Medulla oblongata (tissue), 1 donor: ENCODE measurements at regions not wholly inside any gene's neighbourhood (a gene's known extent, or its start where the extent isn't known, plus 50 kb on each side); places are given as distances from the start of the nearest gene placed in this dataset.
"Not testable (repeated sequence)": the region's sequence is repeated elsewhere in the genome, so short reads cannot be mapped to it uniquely, and the experiment has no call there.

Experiments
- DNase-seq: peaks from one replicate; pipeline ENCODE4 v3.0.0-alpha.2; 2015; ENCODE audit errors: extremely low spot score

DNA sequence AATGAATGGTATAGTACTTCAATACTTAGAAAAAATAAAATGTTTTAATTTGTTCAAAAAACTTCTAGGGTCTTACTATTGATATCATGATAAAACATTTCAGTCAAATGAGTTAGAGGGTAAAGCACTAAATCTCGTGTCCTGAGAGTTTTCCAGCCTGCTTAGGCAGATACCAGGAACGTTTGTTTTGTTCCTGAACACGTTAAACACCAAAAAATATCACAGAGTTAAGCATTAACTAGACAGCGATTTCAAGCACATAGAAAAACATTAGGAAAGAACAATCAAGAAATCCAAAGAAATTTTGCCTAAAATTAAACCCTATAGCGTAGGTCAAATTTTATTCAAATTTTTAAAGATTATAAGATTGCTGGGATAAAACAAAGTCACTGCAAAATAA, 204.6 kb upstream of the AGR3 start:
- no peak for DNase-seq

GRCh38 chr7:17090751-17091150, 207.7 kb upstream of the AHR start:
- no peak for DNase-seq

GRCh38 chr7:17093461-17093860, 205.0 kb upstream of the AHR start:
- no peak for DNase-seq

DNA sequence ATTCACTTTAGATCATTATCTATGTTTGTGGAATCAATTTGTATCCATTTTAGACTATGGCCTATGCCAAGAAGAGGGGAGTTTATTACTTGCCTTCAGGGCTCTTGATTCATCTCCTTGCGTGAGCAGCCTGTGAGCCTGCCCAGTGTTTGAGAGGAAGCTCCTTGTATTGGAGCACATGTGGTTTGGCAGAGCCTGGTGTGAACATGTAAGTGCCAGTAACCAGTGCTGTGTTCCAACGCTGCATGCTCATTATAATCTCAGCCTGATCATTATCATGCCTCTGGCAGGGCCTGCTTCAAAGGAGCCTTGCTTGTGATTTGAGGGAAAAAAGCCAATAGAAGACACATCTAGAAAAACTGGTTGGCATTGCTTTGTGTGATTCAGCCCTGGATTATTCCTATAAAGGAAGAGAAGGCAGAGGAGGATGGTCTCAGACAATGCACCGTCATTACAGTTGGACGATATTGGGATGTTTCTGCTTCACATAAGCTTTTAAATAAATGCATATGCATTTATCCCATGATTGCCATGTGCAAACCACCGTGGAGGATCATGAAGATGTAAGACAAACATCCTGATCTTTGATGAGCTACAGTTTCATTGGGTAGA, 203.4 kb upstream of the AHR start:
- DNase-seq, result no peak

- DNase-seq, result no peak
These were observed 202.5 kb upstream of the AHR start for GRCh38 chr7:17095931-17096330.

DNA sequence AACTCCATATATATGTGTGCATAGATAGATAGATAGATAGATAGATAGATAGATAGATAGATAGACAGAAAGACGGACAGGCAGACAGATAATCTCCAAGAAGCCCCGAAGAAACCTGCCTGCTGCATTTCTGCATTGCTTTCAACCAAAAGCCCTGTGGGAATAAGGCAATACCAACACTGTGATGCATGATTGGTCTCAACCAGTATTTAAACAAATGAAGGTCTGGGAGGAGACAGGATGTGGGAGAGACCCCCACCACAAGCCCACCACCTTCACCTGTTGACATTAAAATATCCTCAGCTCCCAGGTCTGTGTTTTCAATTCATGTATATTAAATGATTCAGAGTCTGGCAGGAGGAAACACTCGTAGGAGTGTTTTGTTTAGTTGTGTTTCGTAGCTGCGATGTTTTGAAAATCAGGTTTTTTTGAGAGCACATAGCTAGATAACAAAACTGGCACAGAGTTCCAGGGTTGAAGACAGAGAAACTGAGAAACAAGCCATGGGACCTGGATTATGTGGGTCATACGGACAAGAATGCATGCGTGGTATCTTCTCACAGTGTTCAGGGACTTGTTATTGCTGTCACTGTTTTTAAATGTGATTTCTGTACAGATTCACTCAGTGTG, 200.7 kb upstream of the AHR start:
- DNase-seq, result no peak

GRCh38 chr7:17098515-17098914, 199.9 kb upstream of the AHR start:
- no peak for DNase-seq

DNA sequence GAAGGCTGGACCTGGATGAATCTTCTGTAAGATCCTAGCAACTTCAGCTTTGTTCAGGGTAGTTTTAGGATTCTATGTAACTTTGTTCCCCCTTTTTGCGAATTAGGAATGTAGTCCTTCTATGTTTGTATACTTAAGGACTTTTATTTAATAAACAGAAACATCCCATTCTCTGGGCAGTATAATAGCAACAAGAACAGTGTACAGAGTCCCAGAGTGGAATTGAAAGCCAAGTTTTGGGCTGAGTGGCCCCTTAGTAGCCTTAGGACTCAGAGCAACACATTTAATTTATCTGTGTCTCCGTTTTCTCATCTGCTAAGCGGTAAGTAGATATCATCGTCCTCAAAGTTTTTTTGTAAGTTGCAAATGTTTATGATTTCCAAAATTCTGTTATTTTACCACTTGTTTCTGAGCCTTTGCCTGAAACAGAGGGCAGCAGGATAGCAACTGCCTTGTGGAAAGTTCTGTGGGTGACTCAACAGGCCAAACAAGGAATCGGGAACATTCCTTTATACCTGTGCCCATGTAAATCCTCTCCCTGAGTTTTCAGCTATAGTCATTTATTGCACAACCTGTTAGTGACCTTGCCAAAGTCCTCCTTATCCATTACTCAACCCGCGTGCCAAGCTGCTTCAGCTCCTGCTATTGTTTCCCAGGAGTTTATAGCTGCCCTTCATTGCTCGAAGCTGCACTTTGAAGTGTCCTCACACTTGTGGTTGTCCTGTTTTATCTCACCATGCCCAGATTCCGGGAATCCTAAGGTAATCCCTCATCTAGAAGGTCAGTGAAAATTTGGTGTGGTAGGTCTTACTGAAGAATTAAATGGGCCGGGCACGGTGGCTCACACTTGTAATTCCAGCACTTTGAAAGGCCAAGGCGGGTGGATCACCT, 199.1 kb upstream of the AHR start:
- no peak for DNase-seq

GRCh38 chr7:17099974-17100509, 198.4 kb upstream of the AHR start:
- not testable (repeated sequence) for DNase-seq

- no peak for DNase-seq
These were observed 197.2 kb upstream of the AHR start for GRCh38 chr7:17101207-17101696.

DNA sequence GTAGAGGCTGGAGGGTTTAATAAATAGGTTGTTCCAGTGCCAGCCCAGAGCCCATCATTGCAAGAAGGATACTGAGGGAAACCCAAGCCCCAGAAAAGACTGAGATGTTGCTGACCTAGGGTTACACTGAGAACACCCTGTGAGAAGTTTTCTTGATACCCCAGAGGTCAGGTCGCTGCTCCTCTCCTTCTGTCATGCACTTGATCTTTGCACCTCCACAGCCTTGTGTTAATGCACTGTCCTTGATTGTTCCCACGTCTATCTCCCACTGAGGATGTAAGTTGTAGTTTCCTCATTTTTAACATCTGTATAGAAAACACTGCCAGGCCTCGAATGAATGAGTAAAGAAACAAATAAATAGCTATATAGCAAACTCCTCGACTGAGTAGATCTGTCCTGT, 195.3 kb upstream of the AHR start:
- DNase-seq, result no peak

DNA sequence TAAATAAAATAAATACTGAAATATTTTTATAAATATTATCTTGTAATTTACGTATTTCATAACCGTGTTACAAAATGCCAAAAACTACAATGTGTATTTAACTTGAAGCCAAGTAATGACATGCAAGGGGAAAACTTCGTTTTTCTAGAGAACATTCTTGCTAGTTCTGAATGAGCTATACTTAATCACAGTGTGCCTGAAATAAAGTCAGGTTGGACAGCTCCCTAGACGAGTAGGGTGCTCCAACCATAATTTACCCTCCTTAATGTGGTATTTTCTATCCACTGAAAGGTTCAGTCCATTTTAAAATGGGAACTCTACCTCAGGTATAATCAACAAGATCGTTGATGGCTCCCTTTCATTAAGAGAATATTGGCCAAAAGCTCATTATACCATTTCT, 194.5 kb upstream of the AHR start:
- DNase-seq, result no peak

DNA sequence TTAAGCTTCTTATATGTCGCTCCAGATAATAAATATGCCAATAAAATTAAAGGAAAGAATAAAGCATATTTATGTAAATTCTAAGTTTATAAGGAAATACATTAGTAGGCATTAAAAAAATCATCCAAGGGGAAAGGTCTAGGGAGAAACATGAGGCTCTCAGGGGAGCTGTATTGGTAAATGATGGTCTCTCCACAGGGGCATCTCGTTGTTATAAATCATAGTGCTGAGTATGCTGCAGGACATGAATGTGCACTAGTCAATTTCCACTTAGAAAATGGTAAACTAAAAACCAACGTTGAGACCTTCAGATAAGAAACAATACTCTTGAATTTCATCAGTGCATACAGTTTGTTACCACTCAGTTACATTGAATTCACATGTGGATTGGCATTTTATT, 194.0 kb upstream of the AHR start:
- no peak for DNase-seq

GRCh38 chr7:17105701-17106100, 192.8 kb upstream of the AHR start:
- DNase-seq, result no peak

- no peak for DNase-seq
These were observed 190.3 kb upstream of the AHR start for GRCh38 chr7:17108049-17108584.

- no peak for DNase-seq
These were observed 189.4 kb upstream of the AHR start for GRCh38 chr7:17109020-17109419.

- DNase-seq, result not testable (repeated sequence)
These were observed 184.7 kb upstream of the AHR start for GRCh38 chr7:17113770-17114169.

DNA sequence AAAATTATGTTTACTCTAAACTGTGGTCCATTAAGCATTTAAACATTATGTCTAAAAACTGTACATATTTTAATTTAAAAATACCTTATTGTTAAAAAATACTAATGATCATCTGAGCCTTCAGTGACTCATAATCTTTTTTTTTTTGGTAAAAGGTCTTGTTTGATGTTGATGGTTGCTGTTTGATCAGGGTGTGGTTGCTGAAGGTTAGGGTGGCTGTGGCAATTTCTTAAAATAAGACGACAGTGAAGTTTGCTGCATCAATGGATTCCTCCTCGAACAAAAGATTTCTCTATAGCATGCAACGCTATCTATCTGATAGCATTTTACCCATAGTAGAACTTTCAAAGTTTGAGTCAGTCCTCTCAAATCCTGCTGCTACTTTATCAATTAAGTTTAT, 180.0 kb upstream of the AHR start:
- no peak for DNase-seq

GRCh38 chr7:17120756-17121155, 177.7 kb upstream of the AHR start:
- no peak for DNase-seq

- DNase-seq, result no peak
These were observed 176.8 kb upstream of the AHR start for GRCh38 chr7:17121671-17122070.

DNA sequence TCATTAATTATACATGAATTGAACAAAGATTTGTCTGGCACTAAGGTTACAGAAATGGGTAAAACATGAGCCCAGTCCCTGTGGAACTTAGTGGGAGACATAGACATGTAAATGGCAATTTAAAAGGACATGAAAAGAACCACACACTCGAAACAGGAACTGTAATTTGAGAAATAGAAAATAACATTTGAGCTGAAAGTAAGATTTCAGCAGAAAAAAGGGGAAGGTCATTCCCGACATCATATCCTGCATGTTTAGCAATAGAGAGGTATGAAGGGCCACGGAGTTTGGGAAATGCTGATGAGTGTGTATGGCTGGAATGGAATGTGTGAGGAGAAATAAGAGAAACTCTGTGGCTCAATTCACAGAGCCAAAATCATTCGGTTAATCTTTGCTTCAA, 175.4 kb upstream of the AHR start:
- DNase-seq, result peak; percentile 47
